ENCODE measurements at regions not wholly inside any gene's neighbourhood (a gene's known extent, or its start where the extent isn't known, plus 50 kb on each side); places are given as distances from the start of the nearest gene placed in this dataset.

DNA sequence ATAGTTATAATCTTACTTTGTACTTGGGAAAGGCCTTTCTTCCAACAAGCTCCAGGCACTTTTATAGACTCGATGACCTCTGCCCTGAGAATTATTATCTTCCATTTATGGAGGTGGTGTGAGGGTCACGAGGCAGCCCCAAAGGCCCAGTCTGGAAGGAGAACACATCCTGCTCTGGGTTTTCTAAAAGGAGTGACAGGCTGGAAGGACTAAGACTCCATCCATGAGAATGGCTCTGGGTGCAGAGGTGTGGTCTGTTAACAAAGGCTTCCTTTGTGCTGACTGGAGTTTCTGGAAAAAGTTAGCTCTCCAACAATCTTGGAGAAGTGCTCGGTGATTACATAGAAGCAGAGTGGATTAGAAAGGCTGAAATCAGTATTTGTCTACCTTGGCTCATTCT is 74.7 kb upstream of the SESN3 start:
- no peak for DNase-seq (ENCODE audit: low spot score)

DNA sequence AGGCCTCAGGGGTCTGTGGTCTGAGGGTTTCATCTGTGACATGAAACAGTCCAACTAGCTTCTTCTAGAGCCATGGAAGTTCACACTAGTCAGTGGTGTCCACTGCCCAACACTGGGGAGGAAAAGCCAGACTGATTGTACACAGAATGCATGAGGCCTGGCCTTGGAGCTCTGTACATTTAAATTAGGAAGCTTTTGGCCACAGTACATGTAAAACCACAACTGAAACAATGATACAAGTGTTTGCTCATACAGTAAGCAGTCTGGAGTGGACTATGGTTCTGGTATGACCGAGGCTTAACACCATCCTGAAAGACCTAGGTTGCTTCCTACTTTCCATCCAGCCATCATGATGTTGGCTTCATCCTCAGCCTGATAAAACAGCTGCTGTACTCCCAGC is 73.8 kb upstream of the SESN3 start:
- no peak for DNase-seq (ENCODE audit: low spot score)

DNA sequence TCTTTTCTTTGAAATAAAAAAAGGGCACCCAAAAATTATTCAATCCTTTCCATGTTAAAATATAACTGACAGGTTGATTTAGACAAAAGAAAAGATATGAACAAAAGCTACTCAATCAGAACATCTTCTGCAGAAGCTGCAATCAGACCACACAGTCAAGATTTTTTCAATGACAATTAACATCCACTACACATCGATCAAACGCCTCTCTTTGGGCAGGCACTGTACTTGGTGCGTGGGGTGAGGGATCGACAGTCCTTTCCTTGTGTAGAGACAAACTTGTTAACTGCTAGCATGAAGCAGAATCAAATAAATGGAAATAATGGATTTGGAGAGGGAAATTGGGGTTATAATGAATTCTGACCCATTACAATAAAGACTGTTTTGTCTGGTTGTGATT is 71.2 kb upstream of the SESN3 start:
- DNase-seq (ENCODE audit: low spot score), result no peak

DNA sequence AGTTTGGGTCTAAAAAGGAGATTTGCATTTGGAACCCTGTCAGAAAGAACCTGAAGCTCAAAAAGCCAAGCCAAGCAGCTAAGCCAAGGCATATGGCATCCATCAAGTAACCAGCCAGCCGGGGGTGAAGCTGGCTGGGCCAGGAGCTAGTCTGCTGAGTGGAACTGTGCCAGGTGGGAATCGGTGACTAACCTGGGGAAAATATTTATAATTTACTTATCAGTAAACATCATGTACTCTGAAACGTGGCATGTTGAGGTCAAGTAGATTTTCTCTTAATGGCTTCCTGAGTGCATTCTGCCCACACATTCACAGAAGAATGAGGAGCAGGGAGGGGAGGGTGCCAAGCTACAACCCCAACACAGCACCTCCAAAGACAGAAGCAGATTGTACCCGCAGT is 70.5 kb upstream of the SESN3 start:
- DNase-seq (ENCODE audit: low spot score), result no peak

- no peak for DNase-seq (ENCODE audit: low spot score)
These were observed 68.2 kb upstream of the SESN3 start for GRCh38 chr11:95299078-95299679.

DNA sequence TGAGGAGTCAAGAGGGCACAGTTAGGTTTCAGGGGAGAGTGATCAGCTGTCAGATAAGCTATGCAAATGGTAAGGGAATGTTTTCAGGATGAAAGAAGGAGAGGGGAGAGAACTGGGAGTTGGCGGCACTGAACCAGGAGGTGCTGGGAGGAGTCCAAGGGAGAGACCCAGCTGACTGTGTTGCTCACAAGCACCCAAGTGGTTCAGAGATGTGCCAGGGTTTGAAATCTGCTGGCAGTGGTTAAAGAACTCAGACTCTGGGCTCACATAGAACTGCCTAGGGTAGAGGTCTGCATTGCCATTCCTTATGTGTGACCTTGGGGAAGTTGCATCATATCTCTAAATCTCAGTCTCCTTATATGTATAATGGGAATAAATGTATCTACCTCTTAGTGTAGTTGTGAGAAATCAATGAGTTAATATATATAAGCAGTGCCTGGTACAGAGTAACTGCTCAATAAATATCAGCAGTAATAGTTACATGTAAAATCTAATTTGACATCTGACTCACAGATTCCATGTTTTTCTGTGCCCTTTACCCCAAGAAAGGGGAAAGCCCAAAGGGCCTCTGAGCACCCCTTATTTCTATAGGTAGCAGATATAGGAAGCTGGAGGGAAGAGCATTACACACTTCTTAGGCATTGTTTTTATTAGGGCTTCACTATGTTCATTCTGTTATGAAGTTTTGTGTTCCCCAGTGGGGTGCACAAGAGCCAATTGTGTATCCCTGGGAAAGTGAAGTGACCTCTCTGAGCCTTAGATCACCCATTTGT is 66.9 kb upstream of the SESN3 start:
- DNase-seq (ENCODE audit: low spot score), result no peak

GRCh38 chr11:95296621-95297025 is 65.6 kb upstream of the SESN3 start:
- no peak for DNase-seq (ENCODE audit: low spot score)

DNA sequence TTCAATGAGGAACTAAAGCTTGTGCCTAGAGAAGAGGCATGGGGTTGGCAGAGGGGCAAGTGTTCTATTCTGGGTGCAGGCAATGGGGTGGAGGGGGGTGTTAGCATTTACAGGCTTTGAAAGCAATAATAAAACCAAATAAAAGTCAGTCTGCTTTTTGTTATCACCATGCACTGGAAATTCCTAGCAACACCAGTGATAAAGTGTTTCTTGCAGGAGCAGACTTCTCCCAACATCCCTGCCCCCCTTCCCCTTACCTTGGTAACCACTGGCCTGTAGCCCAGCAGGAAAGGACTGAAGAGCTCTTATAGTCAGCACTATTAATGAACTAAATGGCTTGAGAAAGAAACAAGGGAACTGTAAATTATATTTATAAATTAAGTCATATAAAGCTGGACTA is 65.2 kb upstream of the SESN3 start:
- DNase-seq (ENCODE audit: low spot score), result no peak

DNA sequence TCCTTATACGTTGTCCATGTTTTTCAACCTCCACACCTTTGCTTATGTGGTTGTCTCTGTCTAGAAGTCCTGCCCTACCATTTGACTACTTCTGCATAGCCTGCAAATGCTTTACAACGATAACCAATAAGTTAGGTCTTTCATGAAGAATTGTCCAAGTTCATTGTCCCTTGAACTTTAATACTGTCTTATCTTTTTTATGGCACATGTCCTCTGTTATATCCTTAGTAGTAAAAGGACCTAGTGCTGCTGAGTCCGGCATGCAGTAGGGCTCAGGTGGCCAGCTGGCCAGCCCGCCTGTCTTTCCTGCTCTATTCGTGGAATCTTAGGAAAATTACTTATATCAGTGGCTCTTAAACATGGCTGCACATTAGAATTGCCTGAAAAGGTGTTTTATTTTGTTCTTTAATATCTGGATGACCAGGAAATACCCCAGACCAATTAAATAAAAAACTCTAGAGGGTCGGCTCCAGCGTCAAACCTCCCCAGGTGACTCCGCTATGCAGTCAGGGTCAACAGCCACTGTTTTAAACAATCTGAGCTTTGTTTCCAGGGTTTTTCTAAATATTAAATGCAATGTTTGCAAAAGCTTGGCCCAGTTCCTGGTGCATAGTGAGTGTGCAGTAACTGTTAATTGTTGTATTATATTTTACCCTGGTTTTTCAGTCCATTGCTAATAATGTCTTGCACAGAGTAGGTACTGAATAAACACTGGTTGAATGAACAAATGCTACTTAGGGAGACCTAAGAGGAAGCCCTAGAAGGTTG is 64.6 kb upstream of the SESN3 start:
- no peak for DNase-seq (ENCODE audit: low spot score)

- no peak for DNase-seq (ENCODE audit: low spot score)
These were observed 63.7 kb upstream of the SESN3 start for GRCh38 chr11:95294701-95295100.

DNA sequence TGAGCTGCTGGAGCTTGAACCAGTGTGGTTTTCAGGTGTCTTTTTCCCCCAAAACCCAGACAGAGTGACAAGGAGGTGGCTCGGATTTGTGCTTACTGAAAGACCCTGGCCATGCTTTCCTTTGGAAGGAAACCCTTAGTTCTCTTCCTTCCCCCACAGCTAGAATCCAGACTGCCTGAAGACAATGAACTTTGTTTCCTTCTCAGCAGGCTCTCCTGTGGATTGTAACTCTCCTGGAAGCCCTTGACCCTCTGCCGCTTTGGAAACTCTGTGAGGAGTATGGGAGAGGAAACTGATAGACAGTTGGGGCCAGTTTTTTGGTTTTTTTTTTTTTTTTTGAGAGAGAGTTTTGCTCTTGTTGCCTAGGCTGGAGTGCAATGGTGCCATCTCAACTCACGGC is 62.1 kb upstream of the SESN3 start:
- DNase-seq (ENCODE audit: low spot score), result no peak

- DNase-seq (ENCODE audit: low spot score), result no peak
These were observed 60.9 kb upstream of the SESN3 start for GRCh38 chr11:95291946-95292345.

- DNase-seq (ENCODE audit: low spot score), result no peak
These were observed 58.5 kb upstream of the SESN3 start for GRCh38 chr11:95289378-95290101.

- no peak for DNase-seq (ENCODE audit: low spot score)
These were observed 53.4 kb upstream of the SESN3 start for GRCh38 chr11:95284057-95285052.

- no peak for DNase-seq (ENCODE audit: low spot score)
These were observed 52.6 kb upstream of the SESN3 start for GRCh38 chr11:95283650-95284049.

GRCh38 chr11:95283146-95283545 is 52.1 kb upstream of the SESN3 start:
- DNase-seq (ENCODE audit: low spot score), result no peak

DNA sequence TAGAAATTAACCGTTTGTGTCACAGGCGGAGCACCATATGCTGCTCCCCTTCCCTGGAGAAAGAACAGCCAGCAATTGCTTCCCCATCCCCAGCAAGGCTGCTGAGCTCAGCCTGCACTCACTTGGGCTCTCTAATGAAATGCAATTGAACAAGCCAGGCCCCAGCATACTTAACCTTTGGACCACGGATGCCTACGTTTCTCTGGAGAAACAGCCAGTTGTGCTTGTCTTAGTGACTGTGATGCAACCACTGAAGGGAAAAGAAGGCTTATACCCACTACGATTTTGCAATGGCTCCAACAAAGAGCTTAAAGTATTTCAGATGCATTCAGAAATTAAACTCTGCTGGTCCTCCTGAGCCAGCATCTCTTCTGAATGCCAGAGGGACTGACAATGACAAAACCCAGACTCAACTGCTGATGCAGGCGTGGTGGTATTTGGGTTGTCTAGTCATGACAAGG is 51.3 kb upstream of the SESN3 start:
- DNase-seq (ENCODE audit: low spot score), result peak; percentile 52

Data from HuH-7.5 (cell line).